COR-L47 (cell line): ENCODE measurements at regions not wholly inside any gene's neighbourhood (a gene's known extent, or its start where the extent isn't known, plus 50 kb on each side); places are given as distances from the start of the nearest gene placed in this dataset.
"Not testable (repeated sequence)": the region's sequence is repeated elsewhere in the genome, so short reads cannot be mapped to it uniquely, and the experiment has no call there.

ENCODE experiments used
- DNase-seq: peaks from one replicate; lab custom pipeline; 2025; lab: John Stamatoyannopoulos, UW

DNA sequence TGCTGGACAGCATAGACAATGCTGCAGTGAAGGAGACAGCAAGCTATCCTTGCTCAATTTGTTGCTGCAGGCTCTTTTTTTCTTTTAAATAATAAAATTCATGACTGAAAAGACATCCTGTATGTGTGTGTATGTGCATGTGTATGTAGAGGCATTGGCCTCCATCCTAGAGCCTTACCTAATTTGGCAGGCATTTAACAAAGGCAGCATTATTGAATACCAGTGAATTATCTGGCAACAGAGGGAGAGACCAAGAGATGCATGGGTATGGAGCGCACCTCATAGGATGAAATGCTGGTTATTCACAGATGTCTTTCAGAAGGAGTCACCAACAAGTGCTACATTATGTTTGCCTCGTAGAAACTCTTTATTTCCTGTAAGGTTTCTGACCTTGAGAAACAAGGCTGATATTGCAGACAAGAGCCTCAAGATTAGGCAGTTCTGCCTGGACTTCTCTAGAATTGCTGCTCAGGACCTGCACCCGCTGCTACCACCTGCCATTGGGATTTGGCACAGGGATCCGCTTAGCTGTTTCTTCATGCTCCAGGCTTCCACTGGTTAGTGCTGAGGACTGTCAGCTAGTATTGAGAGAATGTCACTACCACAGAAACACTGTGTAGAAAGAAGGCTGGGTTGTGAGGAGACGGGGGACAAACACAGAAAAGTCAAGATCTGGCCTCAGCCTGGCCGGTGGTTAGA is 247.7 kb upstream of the RFX3 start:
- no peak for DNase-seq

DNA sequence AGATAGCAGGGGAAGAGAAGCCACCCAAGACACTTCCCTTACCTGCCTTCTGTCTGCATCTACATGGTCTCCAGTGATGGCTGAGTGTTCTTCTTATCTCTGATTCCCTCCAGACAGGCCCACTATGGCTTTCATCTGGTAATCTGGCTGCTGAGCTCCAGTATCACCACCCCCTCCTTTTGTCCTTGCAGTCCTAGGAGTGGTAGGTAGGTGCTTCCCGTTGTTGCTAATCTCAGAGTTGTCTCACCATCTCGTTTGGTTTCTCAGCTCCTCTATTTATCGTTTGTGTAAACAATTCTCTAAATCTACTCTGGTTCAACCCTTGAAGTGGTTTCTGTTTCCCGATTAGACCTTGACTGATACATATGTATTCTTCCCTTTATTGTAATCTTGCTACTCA is 243.8 kb upstream of the RFX3 start:
- DNase-seq, result no peak

DNA sequence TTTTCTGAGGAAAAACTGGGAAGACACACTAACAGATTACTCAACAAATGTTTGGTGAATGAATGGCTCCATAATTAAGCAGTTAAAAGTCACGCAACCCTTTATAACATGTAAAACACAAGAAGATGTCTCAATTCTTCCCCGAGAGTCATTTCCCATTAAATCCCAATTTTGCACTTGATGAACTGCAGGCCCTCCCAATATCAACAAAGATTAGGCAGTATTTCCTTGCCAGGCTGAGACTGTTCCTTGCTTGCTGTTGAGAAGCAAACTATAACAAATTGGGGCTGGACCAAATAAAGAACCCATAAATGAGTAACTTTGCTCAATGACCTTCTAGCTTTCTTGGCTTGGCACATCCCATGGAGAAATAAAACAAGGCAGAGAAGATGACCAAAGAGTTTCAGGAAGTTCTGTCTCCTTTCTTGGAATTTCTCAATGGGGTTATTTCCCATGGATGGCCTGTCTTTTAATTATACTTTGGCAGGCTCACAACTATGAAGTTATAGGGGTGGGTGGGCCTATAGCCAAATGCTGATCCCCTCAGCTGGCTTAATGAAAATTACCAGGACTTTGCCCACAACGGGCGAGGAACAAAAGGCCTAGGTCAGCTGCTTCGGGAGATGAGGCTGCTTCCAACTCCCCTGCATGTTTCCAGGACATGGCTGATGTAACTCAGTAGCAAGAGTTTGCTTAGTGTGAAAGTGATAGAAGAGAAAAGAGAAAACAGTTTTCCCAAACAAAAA is 243.1 kb upstream of the RFX3 start:
- no peak for DNase-seq

DNA sequence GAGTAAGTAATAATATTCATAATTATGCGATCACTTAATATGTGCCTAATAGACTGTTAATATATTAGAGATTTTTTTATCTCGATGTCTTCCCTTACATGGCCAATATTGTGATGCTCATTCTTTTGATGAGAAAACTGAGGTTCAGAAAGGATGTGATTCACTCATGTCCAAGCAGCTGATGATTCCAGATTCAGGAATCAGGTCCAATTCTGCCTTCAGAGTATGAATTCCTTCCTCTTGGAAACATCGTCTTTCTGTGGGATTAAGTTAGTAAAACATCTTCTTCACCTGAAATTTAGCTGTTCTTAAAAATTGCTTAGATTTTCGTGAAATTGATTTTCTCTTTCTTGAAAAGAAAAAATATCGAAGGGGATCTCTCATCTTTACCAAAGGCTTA is 242.5 kb upstream of the RFX3 start:
- no peak for DNase-seq

DNA sequence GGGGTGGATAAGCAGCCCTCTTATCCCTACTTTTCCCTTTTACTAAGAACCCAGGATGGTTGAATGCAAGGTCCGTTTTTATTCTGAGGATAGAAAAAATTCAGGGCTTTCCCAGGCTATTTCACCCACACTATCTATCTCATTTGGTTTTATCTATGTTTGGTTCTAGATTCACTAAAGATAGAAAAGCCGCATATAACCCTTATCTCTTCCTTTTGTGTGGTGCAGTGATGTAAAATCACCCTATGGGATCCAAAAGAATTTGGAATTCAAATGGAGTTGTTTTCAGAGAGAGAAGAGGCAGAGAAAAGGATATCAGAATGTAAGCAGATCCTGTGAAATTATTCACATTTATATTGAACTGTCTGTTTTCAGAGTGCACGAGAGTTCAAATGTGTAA is 236.3 kb upstream of the RFX3 start:
- DNase-seq, result no peak

DNA sequence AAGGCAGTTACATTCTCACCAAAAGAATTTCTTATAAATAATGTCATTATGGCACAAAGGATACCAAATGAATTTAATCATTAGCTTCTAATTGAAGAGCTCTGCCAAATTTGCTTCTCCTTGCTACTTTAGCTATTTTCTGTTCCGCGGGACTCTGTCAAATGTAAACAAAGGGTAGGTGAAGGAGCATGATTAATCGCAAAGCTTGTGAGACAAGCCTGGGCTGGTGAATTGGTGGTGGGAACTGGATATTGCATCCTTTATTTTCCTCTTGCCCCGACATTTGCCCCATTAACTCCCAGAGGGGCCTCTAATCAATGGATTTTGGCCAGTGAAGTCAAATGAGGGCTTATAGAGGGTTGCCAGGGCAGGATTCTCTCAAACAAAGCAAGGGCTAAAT is 234.2 kb upstream of the RFX3 start:
- no peak for DNase-seq

DNA sequence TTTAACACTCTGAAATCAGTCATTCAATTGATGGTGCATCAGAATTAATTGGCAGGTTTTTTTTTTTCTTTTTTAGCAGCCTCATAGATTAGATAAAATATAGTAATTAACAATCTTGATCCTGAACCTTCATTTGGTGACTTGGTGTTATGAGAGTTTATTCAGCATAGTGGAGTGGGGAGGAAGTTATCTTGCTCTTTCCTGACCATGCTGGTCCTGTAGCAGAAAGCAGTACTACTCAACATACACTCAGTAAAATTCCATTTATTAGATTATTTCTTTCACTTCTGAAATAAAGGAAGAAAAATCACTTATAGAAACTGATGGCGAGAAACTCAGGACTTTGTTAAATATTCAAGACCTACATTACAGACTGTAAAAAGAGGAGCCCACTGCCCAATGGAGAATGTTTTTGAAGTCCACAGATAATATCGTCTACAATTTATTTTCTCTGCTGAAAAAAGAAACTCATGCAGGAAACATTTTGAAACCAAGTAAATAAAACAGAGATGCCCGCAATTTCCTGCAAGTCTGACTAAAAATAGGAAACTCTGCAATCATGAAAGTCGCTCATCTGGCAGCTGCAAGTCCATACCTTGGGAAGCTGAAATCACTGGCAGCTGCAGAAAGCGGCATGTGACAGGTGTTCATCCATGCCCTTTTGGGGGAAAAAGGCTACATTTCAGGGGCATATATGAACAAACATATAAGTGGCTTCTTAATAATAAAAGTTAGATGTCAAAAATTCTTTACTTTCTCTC is 233.2 kb upstream of the RFX3 start:
- DNase-seq, result no peak

DNA sequence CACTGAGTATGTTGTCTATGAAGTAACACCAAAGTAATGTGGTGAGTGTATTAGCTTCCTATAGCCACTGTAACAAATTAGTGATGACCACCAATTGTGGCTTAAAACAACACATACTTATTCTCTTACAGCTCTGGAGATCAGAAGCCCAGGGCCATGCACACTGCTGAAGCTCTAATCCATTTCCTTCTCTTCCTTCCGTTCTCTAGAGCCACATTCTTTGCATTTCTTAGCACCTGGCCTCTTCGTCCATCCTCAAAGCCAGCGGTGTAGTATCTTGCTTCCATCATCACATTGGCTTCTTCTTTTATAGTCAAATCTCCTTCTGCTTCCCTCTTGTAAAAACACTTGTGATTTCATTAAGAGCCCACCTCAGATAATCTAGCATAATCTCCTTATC is 230.3 kb upstream of the RFX3 start:
- no peak for DNase-seq

DNA sequence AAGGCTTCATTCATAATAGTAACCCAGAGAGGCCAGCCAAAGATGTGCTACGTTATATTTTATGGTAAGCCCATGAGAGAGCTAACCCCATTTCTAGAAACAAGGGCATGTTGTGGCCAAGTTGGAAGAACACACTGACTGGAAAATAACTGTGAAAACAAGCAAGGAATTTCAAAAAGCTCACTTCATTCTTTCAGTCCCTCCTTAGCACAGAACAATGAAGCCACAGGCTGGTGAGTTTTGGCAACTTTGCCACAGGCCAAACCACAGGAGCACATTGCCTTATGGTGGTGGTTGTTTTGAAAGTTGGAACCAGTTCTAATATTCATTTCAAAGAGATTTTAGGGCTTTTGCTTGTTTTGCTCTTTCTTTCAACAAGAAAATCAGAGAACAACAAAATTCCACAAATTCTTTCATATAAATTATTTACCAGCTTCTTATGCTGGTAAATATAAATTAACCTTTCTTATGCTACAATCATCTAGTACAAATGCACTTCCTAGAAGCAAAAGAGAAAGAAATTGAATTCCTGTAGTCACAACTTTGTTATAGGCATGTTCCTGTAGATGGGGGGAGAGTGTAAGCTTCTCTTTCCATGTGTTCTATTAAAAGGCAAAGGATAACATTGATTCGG is 225.4 kb upstream of the RFX3 start:
- DNase-seq, result no peak

DNA sequence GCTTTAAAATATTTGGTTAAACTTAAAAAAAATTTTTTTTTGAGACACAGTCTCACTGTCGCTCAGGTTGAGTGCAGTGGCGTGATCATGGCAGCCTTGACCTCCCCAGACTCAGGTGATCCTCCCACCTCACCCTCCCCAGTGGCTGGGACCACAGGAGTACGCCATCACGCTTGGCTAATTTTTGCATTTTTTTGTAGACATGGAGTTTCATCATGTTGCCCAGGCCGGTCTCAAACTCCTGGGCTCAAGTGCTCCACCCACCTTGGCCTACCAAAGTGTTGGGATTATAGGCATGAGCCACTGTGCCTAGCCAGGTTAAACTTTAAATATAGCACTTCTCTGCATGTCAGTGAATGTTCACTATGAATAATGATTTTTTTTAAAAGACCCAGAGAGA is 224.5 kb upstream of the RFX3 start:
- DNase-seq, result no peak

DNA sequence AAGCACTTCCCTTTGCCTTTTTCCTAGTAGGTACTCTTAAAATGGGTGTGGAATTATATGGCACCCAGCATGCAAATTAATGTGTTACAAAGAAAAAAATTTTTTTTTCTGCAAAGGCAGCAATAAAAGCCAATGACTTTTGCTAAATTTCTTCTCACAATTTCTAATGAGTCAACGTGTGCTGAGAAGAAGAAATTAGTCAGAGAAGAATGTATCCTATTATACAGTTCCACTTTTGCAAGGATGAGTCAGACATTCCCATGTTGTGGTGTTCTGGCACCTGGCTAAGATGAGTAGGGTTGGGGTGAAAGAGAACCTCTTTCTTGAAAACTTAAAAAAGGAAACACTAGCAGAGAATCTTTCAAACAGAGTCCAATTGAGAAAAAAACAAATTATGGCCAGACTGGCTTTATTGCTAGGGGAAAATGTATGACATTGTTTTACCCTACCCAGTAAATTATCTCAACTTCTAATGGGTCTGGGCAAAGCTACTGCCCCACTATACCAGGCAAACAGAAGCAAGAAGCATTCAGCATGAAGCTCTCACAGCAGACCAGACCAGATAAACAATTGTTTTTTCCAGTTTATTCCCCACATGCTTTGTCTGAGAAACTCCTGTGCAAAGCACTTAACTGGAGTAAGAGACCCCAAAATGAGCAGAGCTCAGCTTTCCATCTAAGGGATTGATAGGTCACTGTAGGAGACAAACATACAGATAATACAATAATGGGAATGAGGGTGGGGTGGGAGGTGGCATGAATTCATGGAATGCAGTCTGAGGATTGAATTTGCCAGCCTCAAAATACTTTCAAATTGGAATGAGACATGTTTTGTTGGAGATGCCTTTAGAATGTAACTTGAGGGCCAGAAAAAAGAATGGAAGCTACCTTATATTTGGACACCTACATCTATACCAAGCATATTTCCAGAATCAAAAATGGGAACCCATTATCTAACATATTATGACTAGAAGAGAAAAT is 220.8 kb upstream of the RFX3 start:
- no peak for DNase-seq

DNA sequence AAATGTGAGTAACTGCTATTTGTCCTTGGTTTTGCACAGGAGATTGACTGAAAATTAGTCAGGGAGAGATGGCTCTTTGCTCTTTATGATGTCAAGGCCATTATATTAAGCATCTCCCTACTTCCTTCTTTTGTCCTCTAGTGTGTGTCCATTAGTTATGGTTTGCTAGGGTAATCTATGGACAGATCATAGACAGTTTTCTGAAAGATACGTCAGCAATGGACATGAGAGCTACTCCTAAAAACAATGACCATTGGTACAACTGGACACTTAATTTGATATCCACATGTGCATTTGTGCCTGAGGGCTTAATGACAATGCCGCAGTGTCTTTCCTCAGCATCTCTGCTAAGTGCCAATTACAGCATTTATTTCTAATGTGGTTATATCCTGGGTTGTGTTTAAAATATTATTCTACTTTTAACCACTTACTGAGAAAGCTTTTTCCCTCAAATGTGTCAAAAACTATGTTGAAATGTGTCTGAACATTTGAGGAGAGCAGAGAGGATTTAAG is 218.2 kb upstream of the RFX3 start:
- DNase-seq, result no peak

DNA sequence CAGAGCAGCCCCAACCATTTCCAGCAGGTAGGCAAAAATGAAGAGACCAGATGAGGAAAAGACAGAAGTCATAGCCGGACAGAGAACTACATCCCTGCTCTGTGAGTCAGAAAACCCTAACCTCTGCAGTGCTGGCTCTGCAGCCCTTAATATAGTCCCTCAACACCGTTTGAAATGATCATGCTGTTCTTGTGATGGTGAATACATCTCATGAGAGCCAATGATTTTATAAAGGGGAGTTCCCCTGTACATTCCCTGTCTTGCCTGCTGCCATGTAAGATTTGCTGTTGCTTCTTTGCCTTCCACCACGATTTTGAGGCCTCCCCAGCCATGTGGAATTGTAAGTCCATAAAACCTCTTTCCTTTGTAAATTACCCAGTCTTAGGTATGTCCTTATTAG is 216.8 kb upstream of the RFX3 start:
- DNase-seq, result no peak

DNA sequence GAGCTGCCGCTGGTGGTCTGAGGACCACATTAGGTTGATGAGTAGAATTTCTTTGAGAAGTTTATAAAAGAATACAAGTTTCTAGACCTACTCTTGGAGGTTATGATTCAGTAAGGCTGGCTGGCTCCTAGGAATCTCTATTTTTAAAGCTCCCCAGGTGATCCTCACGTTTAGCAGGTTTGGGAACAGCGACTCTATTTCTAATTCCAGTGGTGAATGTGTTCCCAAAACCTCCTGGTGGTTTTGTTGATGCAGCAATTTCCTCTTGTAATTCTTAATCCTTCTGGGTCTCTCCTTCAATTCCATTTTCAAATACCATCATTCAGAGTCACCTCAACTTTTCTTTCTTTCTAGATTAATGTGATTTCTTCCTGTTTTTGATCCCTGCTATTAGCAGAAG is 215.9 kb upstream of the RFX3 start:
- no peak for DNase-seq

DNA sequence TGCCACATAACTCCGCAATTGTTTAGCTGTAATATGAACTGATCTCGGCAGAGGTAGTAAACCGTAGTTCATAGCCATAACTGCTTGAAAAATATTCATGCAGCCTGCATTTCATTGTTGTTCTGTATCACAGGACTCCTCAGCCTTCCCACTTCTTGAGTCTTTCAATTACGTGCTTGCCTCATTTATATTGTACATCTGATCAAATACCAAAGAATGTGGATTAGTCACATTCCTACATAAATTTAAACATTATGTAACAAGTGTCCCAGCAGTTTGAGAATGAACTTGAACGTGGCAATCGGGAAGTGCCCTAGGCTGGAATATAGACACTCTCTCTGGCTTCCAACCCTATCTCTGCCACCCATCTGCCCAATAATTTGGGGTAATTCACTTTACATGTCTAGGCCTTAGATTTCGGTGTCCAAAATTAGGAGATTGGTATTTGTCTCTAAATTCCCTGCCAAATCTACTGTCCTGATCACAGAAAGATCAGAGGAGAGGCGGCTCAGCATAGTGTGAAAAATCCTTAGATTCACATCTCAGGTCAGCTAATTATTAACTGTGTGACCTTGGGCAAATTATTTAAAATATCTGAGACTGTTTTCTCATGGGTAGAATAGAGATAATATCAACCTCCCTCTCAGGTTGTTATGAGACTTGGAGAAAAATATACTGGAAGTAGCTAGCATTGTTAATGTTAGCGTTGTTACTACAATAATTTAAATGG is 215.1 kb upstream of the RFX3 start:
- no peak for DNase-seq

DNA sequence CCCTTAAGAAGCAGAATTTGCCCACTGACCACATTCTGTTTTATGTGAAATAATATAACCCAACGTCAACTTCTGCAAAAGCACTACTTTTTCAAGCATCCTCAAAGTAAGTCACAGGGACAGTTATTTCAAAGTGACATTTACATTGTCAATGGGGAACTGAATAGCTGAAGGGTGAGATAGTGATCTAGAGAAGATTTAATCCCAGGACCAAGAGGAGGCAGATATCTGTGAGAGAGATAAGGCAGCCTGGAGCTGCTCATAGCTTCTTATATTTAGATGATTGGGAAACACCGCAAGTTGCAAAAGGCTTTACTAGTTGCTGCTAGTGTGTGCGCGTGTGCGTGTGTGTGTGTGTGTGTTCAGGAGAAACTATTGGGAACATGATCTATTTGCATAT is 210.4 kb upstream of the RFX3 start:
- no peak for DNase-seq

DNA sequence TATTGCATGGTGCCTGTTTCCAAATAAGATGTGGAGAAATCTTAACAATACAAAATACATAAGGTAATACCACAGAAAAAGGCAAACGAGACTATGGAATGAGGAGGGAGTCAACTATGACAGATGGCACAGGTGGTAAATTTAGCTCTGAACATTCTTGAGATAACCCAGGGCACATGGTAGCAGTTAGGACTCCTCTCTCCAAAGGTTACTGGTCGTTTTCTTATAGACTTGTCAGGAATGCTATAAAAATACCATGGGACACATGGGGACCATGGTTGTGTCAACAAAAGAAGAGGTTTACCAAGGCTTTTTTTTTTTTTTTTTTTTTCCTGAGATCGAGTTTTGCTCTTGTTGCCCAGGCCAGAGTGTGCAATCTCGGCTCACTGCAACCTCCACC is 209.4 kb upstream of the RFX3 start:
- no peak for DNase-seq

DNA sequence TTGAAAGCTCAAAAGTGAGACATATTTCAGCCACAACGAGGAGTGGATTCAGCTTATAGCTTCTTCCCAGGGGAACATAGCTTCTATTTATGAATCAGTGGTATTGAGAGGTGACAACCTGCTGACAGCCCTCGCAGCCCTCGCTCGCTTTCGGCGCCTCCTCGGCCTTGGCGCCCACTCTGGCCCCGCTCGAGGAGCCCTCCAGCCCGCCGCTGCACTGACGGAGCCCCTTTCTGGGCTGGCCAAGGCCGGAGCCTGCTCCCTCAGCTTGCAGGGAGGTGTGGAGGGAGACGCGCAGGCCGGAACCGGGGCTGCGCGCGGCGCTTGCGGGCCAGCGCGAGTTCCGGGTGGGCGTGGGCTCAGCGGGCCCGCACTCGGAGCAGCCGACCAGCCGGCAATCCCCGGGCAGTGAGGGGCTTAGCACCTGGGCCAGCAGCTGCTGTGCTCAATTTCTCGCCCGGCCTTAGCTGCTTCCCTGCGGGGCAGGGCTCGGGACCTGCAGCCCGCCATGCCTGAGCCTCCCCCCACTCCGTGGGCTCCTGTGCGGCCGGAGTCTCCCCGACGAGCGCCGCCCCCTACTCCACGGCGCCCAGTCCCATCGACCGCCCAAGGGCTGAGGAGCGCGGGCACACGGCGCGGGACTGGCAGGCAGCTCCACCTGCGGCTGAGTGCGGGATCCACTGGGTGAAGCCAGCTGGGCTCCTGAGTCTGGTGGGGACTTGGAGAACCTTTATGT is 207.9 kb upstream of the RFX3 start:
- DNase-seq, result not testable (repeated sequence)

DNA sequence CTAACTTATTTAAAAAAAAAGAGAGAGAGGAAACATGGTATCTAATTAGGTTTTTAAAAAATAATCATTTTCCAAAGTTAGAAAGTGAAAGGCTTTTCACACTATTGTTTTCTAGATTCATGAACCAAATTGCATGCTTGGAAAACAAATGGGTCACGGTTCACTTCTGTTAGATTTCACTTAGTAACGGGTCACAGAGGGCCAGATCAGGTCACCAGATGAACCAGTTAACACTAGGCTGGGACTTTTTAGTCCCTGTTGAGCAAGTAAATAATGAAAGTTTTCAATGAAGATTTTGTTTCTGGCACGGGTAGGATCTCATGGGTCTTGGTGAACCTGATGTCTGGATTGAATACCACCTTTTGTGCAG is 207.2 kb upstream of the RFX3 start:
- no peak for DNase-seq
